Small intestine (tissue), 7 donors: ENCODE measurements at regions not wholly inside any gene's neighbourhood (a gene's known extent, or its start where the extent isn't known, plus 50 kb on each side); places are given as distances from the start of the nearest gene placed in this dataset.
A peak's percentile ranks its signal among the peaks of the same experiment; 100 is the strongest.
"Not testable (repeated sequence)": the region's sequence is repeated elsewhere in the genome, so short reads cannot be mapped to it uniquely, and the experiment has no call there.

Experiments
- DNase-seq, 2 donors: peaks; one replicate each; pipeline versions ENCODE4 v3.0.0 to v3.0.0-alpha.2; 2013
- FAIRE-seq: peaks from 2 replicates; lab custom pipeline; 2012; peaks lifted over from hg19 to GRCh38; lab: Jason Lieb, UNC
- H3K27ac ChIP-seq, 3 donors: one replicate each; pipeline ENCODE4 v1.5.1; 2013; ENCODE audit warnings: low read length in 2 of 3, mild to moderate bottlenecking in 2 of 3, control low read depth in 1 of 3, inconsistent platforms in 1 of 3, low read depth in 1 of 3, moderate library complexity in 1 of 3
- H3K27me3 ChIP-seq, 3 donors: one replicate each; pipeline ENCODE4 v1.6.1; 2013; ENCODE audit warnings: low read length in 3 of 3, inconsistent platforms in 1 of 3; ENCODE audit not compliant: control insufficient read depth in 3 of 3, insufficient read depth in 3 of 3
- H3K36me3 ChIP-seq, 3 donors: one replicate each; pipeline ENCODE4 v1.6.1; 2013; ENCODE audit warnings: low read length in 3 of 3, inconsistent platforms in 1 of 3, low read depth in 1 of 3, mild to moderate bottlenecking in 1 of 3, moderate library complexity in 1 of 3; ENCODE audit not compliant: control insufficient read depth in 3 of 3, insufficient read depth in 2 of 3
- H3K4me1 ChIP-seq, 3 donors: one replicate each; pipeline ENCODE4 v1.6.1; 2013; ENCODE audit warnings: low read length in 2 of 3, inconsistent platforms in 1 of 3, low read depth in 1 of 3, mild to moderate bottlenecking in 1 of 3, moderate library complexity in 1 of 3; ENCODE audit not compliant: control insufficient read depth in 3 of 3, insufficient read depth in 2 of 3
- H3K4me3 ChIP-seq, 3 donors: one replicate each; pipeline ENCODE4 v1.5.1; 2013; ENCODE audit warnings: low read length in 3 of 3, control low read depth in 1 of 3, inconsistent platforms in 1 of 3, low read depth in 1 of 3, mild to moderate bottlenecking in 1 of 3, moderate library complexity in 1 of 3
- H3K9me3 ChIP-seq, 2 donors: one replicate each; pipeline ENCODE4 v1.6.1; 2013; ENCODE audit warnings: low read depth in 1 of 2, low read length in 1 of 2; ENCODE audit not compliant: control insufficient read depth in 2 of 2, insufficient read depth in 1 of 2
- WGBS, 3 donors: extraction: QIAGEN DNeasy Blood & Tissue Kit; methylation state at CpG; one replicate each; pipeline ENCODE4 v1.1.7; 2013; 5-methylcytosine and 5-hydroxymethylcytosine counted together
- donor health status: healthy with polysubstance abuse.
- donor health status: control.
- donor health status: control.
- donor health status: Bipolar disorder and iron deficiency.
- donor health status: healthy.

GRCh38 chr17:15850687-15851086 lies 94.2 kb upstream of the ADORA2B start:
- H3K9me3 ChIP-seq, H3K36me3 ChIP-seq, H3K27ac ChIP-seq, DNase-seq, H3K4me3 ChIP-seq, FAIRE-seq, H3K4me1 ChIP-seq, H3K27me3 ChIP-seq: not testable (repeated sequence)
- WGBS, 3 donors = 56 to 64% (median 62%) methylated on average over 3 of the region's 3 CpGs

DNA sequence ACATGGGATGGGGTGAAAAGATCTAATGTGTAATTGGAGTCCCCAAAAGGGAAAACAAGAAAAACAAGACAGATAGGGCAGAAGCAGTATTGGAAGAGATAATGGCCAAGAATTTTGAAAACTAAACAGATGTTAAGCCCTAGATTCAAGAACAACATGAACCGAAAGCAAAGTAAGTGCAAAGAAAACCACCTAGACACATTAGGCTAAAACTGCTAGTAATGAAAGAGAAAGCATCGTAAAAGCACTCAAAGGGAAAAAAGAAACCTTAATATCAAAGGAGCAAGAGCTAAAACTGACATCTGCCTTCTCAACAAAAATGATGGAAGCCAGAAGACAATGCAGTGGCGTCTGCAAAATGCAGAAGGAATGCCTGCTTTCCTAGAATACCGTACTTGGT lies 92.1 kb upstream of the ADORA2B start:
- not testable (repeated sequence) for H3K36me3 ChIP-seq, H3K27me3 ChIP-seq, H3K9me3 ChIP-seq, H3K27ac ChIP-seq, H3K4me1 ChIP-seq, H3K4me3 ChIP-seq, DNase-seq
- peak; percentile 19 for FAIRE-seq
- WGBS, 3 donors = no CpG with 5 or more reads among the region's 4 CpGs

DNA sequence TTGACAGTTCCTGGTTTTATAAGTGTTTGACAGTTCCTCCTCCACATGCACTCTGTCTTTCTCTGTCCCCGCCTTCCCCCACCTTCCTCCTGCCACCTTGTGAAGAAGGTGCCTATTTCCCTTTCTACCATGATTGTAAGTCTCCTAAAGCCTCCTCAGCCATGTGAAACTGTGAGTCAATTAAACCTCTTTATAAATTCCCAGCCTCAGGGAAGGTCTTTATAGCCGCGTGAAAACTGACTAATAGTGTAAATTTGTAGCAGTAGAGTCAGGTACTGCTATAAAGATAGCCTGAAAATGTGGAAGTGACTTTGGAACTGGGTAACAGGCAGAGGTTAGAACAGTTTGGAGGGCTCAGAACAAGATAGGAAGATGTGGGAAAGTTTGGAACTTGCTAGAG lies 88.7 kb upstream of the ADORA2B start:
- not testable (repeated sequence) for H3K27me3 ChIP-seq, H3K4me3 ChIP-seq, H3K9me3 ChIP-seq, H3K27ac ChIP-seq, H3K36me3 ChIP-seq, FAIRE-seq, DNase-seq, H3K4me1 ChIP-seq
- WGBS, 3 donors = 29 to 72% (median 45%) methylated on average over 2 of the region's 3 CpGs

GRCh38 chr17:15856745-15857144 lies 88.2 kb upstream of the ADORA2B start:
- not testable (repeated sequence) for H3K27ac ChIP-seq, H3K9me3 ChIP-seq, H3K27me3 ChIP-seq, H3K4me3 ChIP-seq, H3K36me3 ChIP-seq, H3K4me1 ChIP-seq, DNase-seq, FAIRE-seq
- 93 to 97% (median 94%) methylated on average over 2 of the region's 2 CpGs for WGBS, 3 donors

GRCh38 chr17:15858082-15858481 lies 86.8 kb upstream of the ADORA2B start:
- not testable (repeated sequence) for H3K36me3 ChIP-seq, H3K27ac ChIP-seq, FAIRE-seq, H3K4me3 ChIP-seq, H3K4me1 ChIP-seq, DNase-seq, H3K9me3 ChIP-seq, H3K27me3 ChIP-seq
- 75 to 88% (median 83%) methylated on average over 3 of the region's 3 CpGs for WGBS, 3 donors

DNA sequence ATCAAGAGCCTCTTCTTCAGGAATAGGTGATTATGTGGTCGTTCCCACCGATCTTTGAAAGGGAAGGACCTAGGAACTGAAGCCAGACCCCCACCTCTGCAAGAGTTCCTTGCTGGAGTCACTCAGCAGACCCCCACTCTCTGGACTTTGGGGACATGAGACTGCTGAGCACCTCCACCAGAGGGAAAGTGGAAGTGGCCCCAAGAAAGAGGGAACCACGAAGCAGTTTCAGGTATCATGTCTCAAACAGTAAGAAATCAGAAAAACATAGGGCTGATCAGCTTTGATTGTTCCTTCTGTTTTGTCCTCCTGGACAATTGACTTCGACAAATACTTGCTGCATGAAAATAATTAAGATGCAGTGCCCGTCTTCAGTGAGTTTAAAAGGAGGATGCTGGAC lies 84.2 kb upstream of the ADORA2B start:
- not testable (repeated sequence) for H3K27me3 ChIP-seq, H3K27ac ChIP-seq, DNase-seq, H3K36me3 ChIP-seq, H3K4me1 ChIP-seq, H3K4me3 ChIP-seq, FAIRE-seq, H3K9me3 ChIP-seq
- 84 to 98% (median 95%) methylated on average over 5 of the region's 5 CpGs for WGBS, 3 donors

- 94 to 98% (median 95%) methylated on average over 3 to 4 of the region's 4 CpGs for WGBS, 3 donors
- H3K27ac ChIP-seq, FAIRE-seq: not testable (repeated sequence)
Measured at GRCh38 chr17:15864061-15864460, 80.9 kb upstream of the ADORA2B start.

GRCh38 chr17:15864472-15864871 lies 80.5 kb upstream of the ADORA2B start:
- H3K9me3 ChIP-seq, H3K27ac ChIP-seq, H3K4me3 ChIP-seq, DNase-seq, H3K36me3 ChIP-seq, H3K27me3 ChIP-seq, H3K4me1 ChIP-seq, FAIRE-seq: not testable (repeated sequence)
- WGBS, 3 donors = 54 to 72% (median 65%) methylated on average over 2 to 4 of the region's 4 CpGs

More at GRCh38 chr17:15864061-15864460, 80.9 kb upstream of the ADORA2B start:
- H3K4me1 ChIP-seq, DNase-seq, H3K27me3 ChIP-seq, H3K9me3 ChIP-seq, H3K4me3 ChIP-seq, H3K36me3 ChIP-seq: not testable (repeated sequence)

DNA sequence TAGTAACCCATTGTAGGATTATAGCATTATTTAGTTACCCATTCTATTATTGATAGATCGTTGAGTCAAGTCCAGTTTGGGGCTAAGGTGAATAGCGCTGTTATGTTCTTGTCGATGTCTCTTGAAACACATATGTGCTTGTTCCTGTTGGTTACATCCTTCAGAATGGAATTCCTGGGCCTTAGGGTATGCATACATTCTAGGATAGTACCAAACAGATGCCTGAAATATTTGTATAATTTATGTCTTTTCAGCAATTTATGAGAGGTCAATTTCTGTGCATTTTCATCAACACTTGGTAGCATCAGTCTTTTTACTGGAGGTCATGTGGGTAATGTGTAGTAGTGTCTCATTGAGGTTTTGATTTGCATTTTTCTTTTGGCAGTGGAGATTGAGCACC lies 78.9 kb upstream of the ADORA2B start:
- H3K36me3 ChIP-seq, DNase-seq, H3K27me3 ChIP-seq, H3K4me3 ChIP-seq, FAIRE-seq, H3K27ac ChIP-seq, H3K4me1 ChIP-seq, H3K9me3 ChIP-seq: not testable (repeated sequence)
- 93 to 95% (median 95%) methylated on average over 3 of the region's 3 CpGs for WGBS, 3 donors
